IMR-90 (cell line): ENCODE measurements at regions not wholly inside any gene's neighbourhood (a gene's known extent, or its start where the extent isn't known, plus 50 kb on each side); places are given as distances from the start of the nearest gene placed in this dataset.

Experiments
- ATAC-seq: fragments of 200-7000 bp; cut with Tn5 transposase; 2 replicates; pipeline ENCODE4 v1.9.1; 2020; ENCODE audit warnings: low read depth, mild to moderate bottlenecking, moderate library complexity
- BruUV-seq: library from RNA; stranded (reverse); fragments of 400-500 nt; replicated peaks from 2 replicates; lab custom pipeline; 2021; lab: Mats Ljungman, UMichigan
- CTCF ChIA-PET: fragments of 300-600 bp; formaldehyde crosslinking; extraction: SDS; loops from one replicate; lab custom pipeline; 2021; ENCODE audit warnings: antibody characterized with exemption; lab: Yijun Ruan, JAX
- POLR2A ChIA-PET: fragments of 300-600 bp; sonication (Branson Sonifier 250); formaldehyde crosslinking; loops from one replicate; lab custom pipeline; 2022; ENCODE audit warnings: antibody characterized with exemption; ENCODE audit not compliant: unreplicated experiment; lab: Charles Lee
- DNase-seq: peaks from one replicate; pipeline ENCODE4 v3.0.0; 2013
- H2AFZ ChIP-seq: replicated peaks from 2 replicates; pipeline ENCODE3; 2013; ENCODE audit warnings: low read length, mild to moderate bottlenecking; ENCODE audit not compliant: poor library complexity
- H2AK5ac ChIP-seq: 2 replicates; pipeline ENCODE4 v1.6.1; 2013; ENCODE audit warnings: low read depth, low read length, inconsistent platforms
- H2AK9ac ChIP-seq: replicated peaks from 2 replicates; pipeline ENCODE3; 2013; ENCODE audit warnings: mild to moderate bottlenecking, low read depth, low read length, moderate library complexity; ENCODE audit not compliant: poor library complexity
- H2BK120ac ChIP-seq: 2 replicates; pipeline ENCODE4 v1.6.1; 2013; ENCODE audit warnings: low read depth, low read length, inconsistent platforms
- H2BK15ac ChIP-seq: 3 replicates; pipeline ENCODE4 v1.6.1; 2013; ENCODE audit warnings: low read depth, low read length, inconsistent platforms
- H2BK20ac ChIP-seq: 2 replicates; pipeline ENCODE4 v1.6.1; 2013; ENCODE audit warnings: low read depth, mild to moderate bottlenecking, inconsistent platforms, low read length, moderate library complexity
- H2BK5ac ChIP-seq: 2 replicates; pipeline ENCODE4 v1.6.1; 2013; ENCODE audit warnings: mild to moderate bottlenecking, low read depth, low read length, inconsistent platforms; ENCODE audit not compliant: poor library complexity, severe bottlenecking
- H3K14ac ChIP-seq: replicated peaks from 2 replicates; pipeline ENCODE4 v1.6.1; 2013; ENCODE audit warnings: low read depth, low read length, inconsistent platforms
- H3K18ac ChIP-seq: 2 replicates; pipeline ENCODE4 v1.6.1; 2013; ENCODE audit warnings: low read depth, low read length, control low read depth
- H3K23ac ChIP-seq: 2 replicates; pipeline ENCODE4 v1.6.1; 2013; ENCODE audit warnings: low read depth, low read length, inconsistent platforms
- H3K27ac ChIP-seq: 2 replicates; pipeline ENCODE4 v1.5.1; 2013; ENCODE audit warnings: mild to moderate bottlenecking, control low read depth, low read length; ENCODE audit not compliant: insufficient read depth
- H3K27me3 ChIP-seq: 2 replicates; pipeline ENCODE4 v1.6.1; 2013; ENCODE audit warnings: low read length; ENCODE audit not compliant: control insufficient read depth, insufficient read depth
- H3K36me3 ChIP-seq: 2 replicates; pipeline ENCODE4 v1.6.1; 2013; ENCODE audit warnings: low read length, mixed read lengths; ENCODE audit not compliant: control insufficient read depth, insufficient read depth
- H3K4ac ChIP-seq: 2 replicates; pipeline ENCODE4 v1.6.1; 2013; ENCODE audit warnings: low read depth, low read length, inconsistent platforms
- H3K4me1 ChIP-seq: 2 replicates; pipeline ENCODE4 v1.6.1; 2013; ENCODE audit warnings: low read length, mixed read lengths; ENCODE audit not compliant: control insufficient read depth, insufficient read depth
- H3K4me2 ChIP-seq: 2 replicates; pipeline ENCODE4 v1.6.1; 2013; ENCODE audit warnings: low read depth, mild to moderate bottlenecking, control low read depth, low read length, moderate library complexity
- H3K4me3 ChIP-seq: 2 replicates; pipeline ENCODE4 v1.5.1; 2013; ENCODE audit warnings: low read depth, mild to moderate bottlenecking, control low read depth, low read length, moderate library complexity; ENCODE audit not compliant: insufficient read depth
- H3K56ac ChIP-seq: 2 replicates; pipeline ENCODE4 v1.6.1; 2013; ENCODE audit warnings: low read length, inconsistent platforms; ENCODE audit not compliant: insufficient read depth; ENCODE audit errors: extremely low read depth
- H3K79me1 ChIP-seq, 2 experiments: 2 replicates each; pipeline ENCODE4 v1.6.1; 2013; ENCODE audit warnings: low read length in 2 of 2, inconsistent platforms in 1 of 2, low read depth in 1 of 2
- H3K9ac ChIP-seq: 2 replicates; pipeline ENCODE4 v1.6.1; 2013; ENCODE audit warnings: low read depth, low read length, control low read depth
- H3K9me1 ChIP-seq: 2 replicates; pipeline ENCODE4 v1.6.1; 2013; ENCODE audit warnings: low read length, inconsistent platforms; ENCODE audit not compliant: insufficient read depth
- H3K9me3 ChIP-seq: 2 replicates; pipeline ENCODE4 v1.6.1; 2013; ENCODE audit warnings: low read length; ENCODE audit not compliant: control insufficient read depth, insufficient read depth
- H4K20me1 ChIP-seq: 2 replicates; pipeline ENCODE4 v1.6.1; 2013; ENCODE audit warnings: low read length, inconsistent platforms; ENCODE audit not compliant: insufficient read depth
- H4K5ac ChIP-seq: 2 replicates; pipeline ENCODE4 v1.6.1; 2013; ENCODE audit warnings: mild to moderate bottlenecking, low read depth, low read length, control low read depth
- H4K8ac ChIP-seq, 2 experiments: 2 replicates each; pipeline ENCODE4 v1.6.1; 2013; ENCODE audit warnings: low read depth in 2 of 2, low read length in 2 of 2, control low read depth in 1 of 2, inconsistent platforms in 1 of 2
- H4K91ac ChIP-seq: 2 replicates; pipeline ENCODE4 v1.6.1; 2013; ENCODE audit warnings: low read depth, low read length, inconsistent platforms; ENCODE audit not compliant: insufficient read depth
- BHLHE40 ChIP-seq: fragments of 150-350 bp; IDR thresholded peaks from 2 replicates; pipeline ENCODE4 v1.6.1; 2016; ENCODE audit warnings: mild to moderate bottlenecking, low read depth, low read length
- CEBPB ChIP-seq: IDR thresholded peaks from 2 replicates; pipeline ENCODE4 v1.6.1; 2012; ENCODE audit warnings: low read depth, low read length, improper control_type of control experiment
- CHD1 ChIP-seq: IDR thresholded peaks from 2 replicates; pipeline ENCODE4 v1.6.1; 2012; ENCODE audit warnings: low read depth, low read length, improper control_type of control experiment
- ELK1 ChIP-seq: fragments of 150-350 bp; IDR thresholded peaks from 2 replicates; pipeline ENCODE4 v1.6.1; 2016; ENCODE audit warnings: low read depth, mild to moderate bottlenecking, low read length, moderate library complexity, borderline replicate concordance
- FOS ChIP-seq: fragments of 150-350 bp; IDR thresholded peaks from 2 replicates; pipeline ENCODE4 v1.6.1; 2016; ENCODE audit warnings: low read depth, low read length
- MAFK ChIP-seq: IDR thresholded peaks from 2 replicates; pipeline ENCODE4 v1.6.1; 2012; ENCODE audit warnings: low read depth, low read length, improper control_type of control experiment
- MAZ ChIP-seq: IDR thresholded peaks from 2 replicates; pipeline ENCODE4 v1.6.1; 2012; ENCODE audit warnings: low read depth, mild to moderate bottlenecking, low read length, improper control_type of control experiment, moderate library complexity, borderline replicate concordance
- MXI1 ChIP-seq: IDR thresholded peaks from 2 replicates; pipeline ENCODE4 v1.6.1; 2012; ENCODE audit warnings: low read depth, mild to moderate bottlenecking, low read length, moderate library complexity, borderline replicate concordance
- NFE2L2 ChIP-seq: fragments of 150-350 bp; IDR thresholded peaks from 2 replicates; pipeline ENCODE4 v1.6.1; 2016; ENCODE audit warnings: low read depth, mild to moderate bottlenecking, low read length
- POLR2A ChIP-seq: IDR thresholded peaks from 2 replicates; pipeline ENCODE4 v1.6.1; 2012; ENCODE audit warnings: mild to moderate bottlenecking, low read depth, low read length
- RAD21 ChIP-seq: IDR thresholded peaks from 2 replicates; pipeline ENCODE4 v1.6.1; 2012; ENCODE audit warnings: low read length, improper control_type of control experiment
- RFX5 ChIP-seq: IDR thresholded peaks from 2 replicates; pipeline ENCODE4 v1.8.0; 2012; ENCODE audit warnings: low read depth, mild to moderate bottlenecking, low read length, moderate library complexity
- SMC3 ChIP-seq: fragments of 150-350 bp; IDR thresholded peaks from 2 replicates; pipeline ENCODE4 v1.6.1; 2016; ENCODE audit warnings: low read depth, mild to moderate bottlenecking, antibody characterized with exemption, low read length, moderate library complexity
- USF2 ChIP-seq: fragments of 150-350 bp; IDR thresholded peaks from 2 replicates; pipeline ENCODE4 v1.6.1; 2017; ENCODE audit warnings: mild to moderate bottlenecking, antibody characterized with exemption, low read length, low read depth
- WGBS, 2 experiments: methylation state at CpG; one replicate each; pipeline versions ENCODE4 v1.1.5 to v1.1.7; 2013; ENCODE audit warnings: missing lambda C conversion rate in 2 of 2; ENCODE audit not compliant: insufficient read length in 1 of 2; ENCODE audit errors: extremely low coverage in 2 of 2; 5-methylcytosine and 5-hydroxymethylcytosine counted together
- dilution Hi-C: fragments of 300-500 bp; cut with HindIII; formaldehyde crosslinking; loops from one replicate; pipeline ENCODE4 v1.14.3; 2018; ENCODE audit warnings: low sequenced_read_pairs; ENCODE audit not compliant: unreplicated experiment
- in situ Hi-C: fragments of 300-500 bp; cut with MboI; formaldehyde crosslinking; loops from 3 replicates; pipeline ENCODE4 v1.14.3; 2019; ENCODE audit warnings: low sequenced_read_pairs, inconsistent platforms, mixed read lengths
- intact Hi-C: fragments of 100-400 bp; cut with micrococcal nuclease; formaldehyde crosslinking; loops from 2 replicates; pipeline ENCODE4 v1.10.0; 2022
- TF ChIP-seq, protein P1 (sequence below): conservative IDR thresholded peaks from 2 replicates; pipeline ENCODE4 v1.5.1; 2012; ENCODE audit warnings: mild to moderate bottlenecking, low read depth, low read length, improper control_type of control experiment

- Histone ChIP-seq H3K9me3 (no peaks in the 10 kb centered on the region), H3K4me3 (no peak overlapping the region)
Observed at GRCh38 chrX:40253771-40254170, 156.0 kb upstream of the BCOR start.

More at GRCh38 chrX:40253771-40254170, 156.0 kb upstream of the BCOR start:
- Histone ChIP-seq H3K14ac (no peak overlapping the region), H2AK9ac (no peak overlapping the region), H4K20me1 (no peaks in the 10 kb centered on the region), H3K56ac (no peak overlapping the region), H3K36me3 (no peaks in the 10 kb centered on the region), H3K9ac (no peak overlapping the region), H2BK120ac (no peak overlapping the region), H4K91ac (no peak overlapping the region), H3K9me1 (no peaks in the 10 kb centered on the region), H2AK5ac (no peak overlapping the region), H3K23ac (no peak overlapping the region), H3K79me1 (no peaks in the 10 kb centered on the region), H4K8ac (no peak overlapping the region), H2BK20ac (no peak overlapping the region), H4K5ac (no peak overlapping the region), H2BK15ac (no peak overlapping the region), H3K4me2 (no peak overlapping the region), H3K4ac (no peak overlapping the region), H3K27me3 (peaks cover 4% of the 10 kb centered on the region), H2AFZ (no peak overlapping the region), H3K27ac (no peak overlapping the region), H2BK5ac (no peak overlapping the region), H3K18ac (no peak overlapping the region), H3K4me1 (no peaks in the 10 kb centered on the region)
- ATAC-seq (no peak), DNase-seq (no peak)
- ChIA-PET CTCF (no interaction called here), POLR2A (no interaction called here)
- 40% methylated on average over 1 of the region's 5 CpGs; no CpG with 5 or more reads in 1 of the 2 experiments for WGBS, 2 experiments
- dilution Hi-C loops (no loop called here), in situ Hi-C loops (no loop called here), intact Hi-C loops (no loop called here)
- TF ChIP-seq MXI1 (no peak), NFE2L2 (no peak), MAFK (no peak), USF2 (no peak), MAZ (no peak), ELK1 (no peak), POLR2A (no peak), FOS (no peak), SMC3 (no peak), RFX5 (no peak), CEBPB (no peak), CHD1 (no peak), RAD21 (no peak), BHLHE40 (no peak)
- TF ChIP-seq, protein P1, sequence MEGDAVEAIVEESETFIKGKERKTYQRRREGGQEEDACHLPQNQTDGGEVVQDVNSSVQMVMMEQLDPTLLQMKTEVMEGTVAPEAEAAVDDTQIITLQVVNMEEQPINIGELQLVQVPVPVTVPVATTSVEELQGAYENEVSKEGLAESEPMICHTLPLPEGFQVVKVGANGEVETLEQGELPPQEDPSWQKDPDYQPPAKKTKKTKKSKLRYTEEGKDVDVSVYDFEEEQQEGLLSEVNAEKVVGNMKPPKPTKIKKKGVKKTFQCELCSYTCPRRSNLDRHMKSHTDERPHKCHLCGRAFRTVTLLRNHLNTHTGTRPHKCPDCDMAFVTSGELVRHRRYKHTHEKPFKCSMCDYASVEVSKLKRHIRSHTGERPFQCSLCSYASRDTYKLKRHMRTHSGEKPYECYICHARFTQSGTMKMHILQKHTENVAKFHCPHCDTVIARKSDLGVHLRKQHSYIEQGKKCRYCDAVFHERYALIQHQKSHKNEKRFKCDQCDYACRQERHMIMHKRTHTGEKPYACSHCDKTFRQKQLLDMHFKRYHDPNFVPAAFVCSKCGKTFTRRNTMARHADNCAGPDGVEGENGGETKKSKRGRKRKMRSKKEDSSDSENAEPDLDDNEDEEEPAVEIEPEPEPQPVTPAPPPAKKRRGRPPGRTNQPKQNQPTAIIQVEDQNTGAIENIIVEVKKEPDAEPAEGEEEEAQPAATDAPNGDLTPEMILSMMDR, result no peak
- no TSS peak for BruUV-seq
